GM23338 (cell line): ENCODE measurements at regions not wholly inside any gene's neighbourhood (a gene's known extent, or its start where the extent isn't known, plus 50 kb on each side); places are given as distances from the start of the nearest gene placed in this dataset.

Experiments used
- CREB1 ChIP-seq: fragments of 250-450 bp; sonication (Bioruptor Pico); IDR thresholded peaks from 2 replicates; pipeline ENCODE4 v1.5.0; 2020; ENCODE audit warnings: low read depth, mild to moderate bottlenecking, moderate library complexity
- CTCF ChIP-seq, 2 experiments: fragments of 200-600 bp in 1 of 2; sonication (generic) in 1 of 2; conservative IDR thresholded peaks; 2 replicates each; pipeline versions ENCODE4 v1.5.1 to v1.6.1; 2016 to 2017; ENCODE audit warnings: antibody characterized with exemption in 2 of 2, low read depth in 2 of 2, mild to moderate bottlenecking in 2 of 2, moderate library complexity in 1 of 2
- ETS1 ChIP-seq: IDR thresholded peaks from 2 replicates; pipeline ENCODE4 v1.6.1; 2016; ENCODE audit warnings: antibody characterized with exemption
- EZH2 ChIP-seq: fragments of 200-600 bp; sonication (generic); IDR thresholded peaks from one replicate; pipeline ENCODE4 v1.8.0; 2017; ENCODE audit warnings: antibody characterized with exemption, mild to moderate bottlenecking, low read depth; ENCODE audit not compliant: unreplicated experiment
- EZH2phosphoT487 ChIP-seq: fragments of 200-600 bp; sonication (generic); IDR thresholded peaks from one replicate; pipeline ENCODE4 v1.8.1; 2018; ENCODE audit warnings: antibody characterized with exemption; ENCODE audit not compliant: unreplicated experiment
- JUNB ChIP-seq: IDR thresholded peaks from one replicate; pipeline ENCODE4 v1.6.1; 2016; ENCODE audit warnings: antibody characterized with exemption; ENCODE audit not compliant: unreplicated experiment
- POLR2AphosphoS5 ChIP-seq: IDR thresholded peaks from 2 replicates; pipeline ENCODE4 v1.6.1; 2016; ENCODE audit warnings: antibody characterized with exemption, low read depth
- TF ChIP-seq, protein P1 (sequence below): IDR thresholded peaks from one replicate; pipeline ENCODE4 v1.6.1; 2018; ENCODE audit warnings: antibody characterized with exemption; ENCODE audit not compliant: unreplicated experiment
- TF ChIP-seq, protein P2 (sequence below): fragments of 250-450 bp; sonication (Bioruptor Pico); IDR thresholded peaks from 2 replicates; pipeline ENCODE4 v1.5.0; 2020; ENCODE audit warnings: mild to moderate bottlenecking, moderate library complexity

GRCh38 chr21:31511258-31511657 is 148.2 kb upstream of the SOD1 start:
- TF ChIP-seq CTCF (conservative IDR thresholded peaks at IDR 0.05; ENCODE audit: low read depth in 2 of 2) (no peak), EZH2 (no peak), POLR2AphosphoS5 (no peak), EZH2phosphoT487 (no peak), ETS1 (no peak), JUNB (no peak), CREB1 (CRISPR knock-in tag) (no peak)
- TF ChIP-seq, protein P1, sequence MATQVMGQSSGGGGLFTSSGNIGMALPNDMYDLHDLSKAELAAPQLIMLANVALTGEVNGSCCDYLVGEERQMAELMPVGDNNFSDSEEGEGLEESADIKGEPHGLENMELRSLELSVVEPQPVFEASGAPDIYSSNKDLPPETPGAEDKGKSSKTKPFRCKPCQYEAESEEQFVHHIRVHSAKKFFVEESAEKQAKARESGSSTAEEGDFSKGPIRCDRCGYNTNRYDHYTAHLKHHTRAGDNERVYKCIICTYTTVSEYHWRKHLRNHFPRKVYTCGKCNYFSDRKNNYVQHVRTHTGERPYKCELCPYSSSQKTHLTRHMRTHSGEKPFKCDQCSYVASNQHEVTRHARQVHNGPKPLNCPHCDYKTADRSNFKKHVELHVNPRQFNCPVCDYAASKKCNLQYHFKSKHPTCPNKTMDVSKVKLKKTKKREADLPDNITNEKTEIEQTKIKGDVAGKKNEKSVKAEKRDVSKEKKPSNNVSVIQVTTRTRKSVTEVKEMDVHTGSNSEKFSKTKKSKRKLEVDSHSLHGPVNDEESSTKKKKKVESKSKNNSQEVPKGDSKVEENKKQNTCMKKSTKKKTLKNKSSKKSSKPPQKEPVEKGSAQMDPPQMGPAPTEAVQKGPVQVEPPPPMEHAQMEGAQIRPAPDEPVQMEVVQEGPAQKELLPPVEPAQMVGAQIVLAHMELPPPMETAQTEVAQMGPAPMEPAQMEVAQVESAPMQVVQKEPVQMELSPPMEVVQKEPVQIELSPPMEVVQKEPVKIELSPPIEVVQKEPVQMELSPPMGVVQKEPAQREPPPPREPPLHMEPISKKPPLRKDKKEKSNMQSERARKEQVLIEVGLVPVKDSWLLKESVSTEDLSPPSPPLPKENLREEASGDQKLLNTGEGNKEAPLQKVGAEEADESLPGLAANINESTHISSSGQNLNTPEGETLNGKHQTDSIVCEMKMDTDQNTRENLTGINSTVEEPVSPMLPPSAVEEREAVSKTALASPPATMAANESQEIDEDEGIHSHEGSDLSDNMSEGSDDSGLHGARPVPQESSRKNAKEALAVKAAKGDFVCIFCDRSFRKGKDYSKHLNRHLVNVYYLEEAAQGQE: no peak
- TF ChIP-seq, protein P2, sequence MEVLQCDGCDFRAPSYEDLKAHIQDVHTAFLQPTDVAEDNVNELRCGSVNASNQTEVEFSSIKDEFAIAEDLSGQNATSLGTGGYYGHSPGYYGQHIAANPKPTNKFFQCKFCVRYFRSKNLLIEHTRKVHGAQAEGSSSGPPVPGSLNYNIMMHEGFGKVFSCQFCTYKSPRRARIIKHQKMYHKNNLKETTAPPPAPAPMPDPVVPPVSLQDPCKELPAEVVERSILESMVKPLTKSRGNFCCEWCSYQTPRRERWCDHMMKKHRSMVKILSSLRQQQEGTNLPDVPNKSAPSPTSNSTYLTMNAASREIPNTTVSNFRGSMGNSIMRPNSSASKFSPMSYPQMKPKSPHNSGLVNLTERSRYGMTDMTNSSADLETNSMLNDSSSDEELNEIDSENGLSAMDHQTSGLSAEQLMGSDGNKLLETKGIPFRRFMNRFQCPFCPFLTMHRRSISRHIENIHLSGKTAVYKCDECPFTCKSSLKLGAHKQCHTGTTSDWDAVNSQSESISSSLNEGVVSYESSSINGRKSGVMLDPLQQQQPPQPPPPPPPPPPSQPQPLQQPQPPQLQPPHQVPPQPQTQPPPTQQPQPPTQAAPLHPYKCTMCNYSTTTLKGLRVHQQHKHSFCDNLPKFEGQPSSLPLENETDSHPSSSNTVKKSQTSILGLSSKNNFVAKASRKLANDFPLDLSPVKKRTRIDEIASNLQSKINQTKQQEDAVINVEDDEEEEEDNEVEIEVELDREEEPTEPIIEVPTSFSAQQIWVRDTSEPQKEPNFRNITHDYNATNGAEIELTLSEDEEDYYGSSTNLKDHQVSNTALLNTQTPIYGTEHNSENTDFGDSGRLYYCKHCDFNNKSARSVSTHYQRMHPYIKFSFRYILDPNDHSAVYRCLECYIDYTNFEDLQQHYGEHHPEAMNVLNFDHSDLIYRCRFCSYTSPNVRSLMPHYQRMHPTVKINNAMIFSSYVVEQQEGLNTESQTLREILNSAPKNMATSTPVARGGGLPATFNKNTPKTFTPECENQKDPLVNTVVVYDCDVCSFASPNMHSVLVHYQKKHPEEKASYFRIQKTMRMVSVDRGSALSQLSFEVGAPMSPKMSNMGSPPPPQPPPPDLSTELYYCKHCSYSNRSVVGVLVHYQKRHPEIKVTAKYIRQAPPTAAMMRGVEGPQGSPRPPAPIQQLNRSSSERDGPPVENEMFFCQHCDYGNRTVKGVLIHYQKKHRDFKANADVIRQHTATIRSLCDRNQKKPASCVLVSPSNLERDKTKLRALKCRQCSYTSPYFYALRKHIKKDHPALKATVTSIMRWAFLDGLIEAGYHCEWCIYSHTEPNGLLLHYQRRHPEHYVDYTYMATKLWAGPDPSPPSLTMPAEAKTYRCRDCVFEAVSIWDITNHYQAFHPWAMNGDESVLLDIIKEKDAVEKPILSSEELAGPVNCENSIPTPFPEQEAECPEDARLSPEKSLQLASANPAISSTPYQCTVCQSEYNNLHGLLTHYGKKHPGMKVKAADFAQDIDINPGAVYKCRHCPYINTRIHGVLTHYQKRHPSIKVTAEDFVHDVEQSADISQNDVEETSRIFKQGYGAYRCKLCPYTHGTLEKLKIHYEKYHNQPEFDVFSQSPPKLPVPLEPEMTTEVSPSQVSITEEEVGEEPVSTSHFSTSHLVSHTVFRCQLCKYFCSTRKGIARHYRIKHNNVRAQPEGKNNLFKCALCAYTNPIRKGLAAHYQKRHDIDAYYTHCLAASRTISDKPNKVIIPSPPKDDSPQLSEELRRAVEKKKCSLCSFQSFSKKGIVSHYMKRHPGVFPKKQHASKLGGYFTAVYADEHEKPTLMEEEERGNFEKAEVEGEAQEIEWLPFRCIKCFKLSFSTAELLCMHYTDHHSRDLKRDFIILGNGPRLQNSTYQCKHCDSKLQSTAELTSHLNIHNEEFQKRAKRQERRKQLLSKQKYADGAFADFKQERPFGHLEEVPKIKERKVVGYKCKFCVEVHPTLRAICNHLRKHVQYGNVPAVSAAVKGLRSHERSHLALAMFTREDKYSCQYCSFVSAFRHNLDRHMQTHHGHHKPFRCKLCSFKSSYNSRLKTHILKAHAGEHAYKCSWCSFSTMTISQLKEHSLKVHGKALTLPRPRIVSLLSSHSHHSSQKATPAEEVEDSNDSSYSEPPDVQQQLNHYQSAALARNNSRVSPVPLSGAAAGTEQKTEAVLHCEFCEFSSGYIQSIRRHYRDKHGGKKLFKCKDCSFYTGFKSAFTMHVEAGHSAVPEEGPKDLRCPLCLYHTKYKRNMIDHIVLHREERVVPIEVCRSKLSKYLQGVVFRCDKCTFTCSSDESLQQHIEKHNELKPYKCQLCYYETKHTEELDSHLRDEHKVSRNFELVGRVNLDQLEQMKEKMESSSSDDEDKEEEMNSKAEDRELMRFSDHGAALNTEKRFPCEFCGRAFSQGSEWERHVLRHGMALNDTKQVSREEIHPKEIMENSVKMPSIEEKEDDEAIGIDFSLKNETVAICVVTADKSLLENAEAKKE (CRISPR knock-in tag): no peak
